Activated CD4-positive, alpha-beta T cell treated with anti-CD3 and anti-CD28 coated beads for 48 hours (primary cell): ENCODE measurements at regions not wholly inside any gene's neighbourhood (a gene's known extent, or its start where the extent isn't known, plus 50 kb on each side); places are given as distances from the start of the nearest gene placed in this dataset.

Experiments used
- DNase-seq: peaks from one replicate; pipeline ENCODE4 v3.0.0-alpha.2; 2020

DNA sequence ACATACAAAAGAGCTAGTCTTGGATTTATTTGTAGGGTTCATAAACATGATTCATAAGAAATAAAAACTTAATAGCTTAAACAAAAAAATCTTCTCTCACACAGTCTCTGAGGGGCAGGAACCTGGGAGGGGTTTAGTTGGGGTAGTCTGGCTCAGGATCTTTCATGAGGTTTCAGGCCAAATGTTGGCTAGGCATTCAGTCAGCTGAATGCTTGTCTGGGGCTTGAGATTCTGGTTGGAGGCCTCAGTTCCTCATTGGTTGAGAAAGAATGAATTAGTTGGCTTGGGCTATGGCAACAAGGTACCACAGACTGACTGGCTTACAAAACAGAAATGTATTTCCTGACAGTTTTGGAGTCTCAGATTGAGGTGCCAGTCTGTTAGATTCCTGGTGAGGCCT, 74.3 kb downstream of the ANKRD7 start:
- no peak for DNase-seq

DNA sequence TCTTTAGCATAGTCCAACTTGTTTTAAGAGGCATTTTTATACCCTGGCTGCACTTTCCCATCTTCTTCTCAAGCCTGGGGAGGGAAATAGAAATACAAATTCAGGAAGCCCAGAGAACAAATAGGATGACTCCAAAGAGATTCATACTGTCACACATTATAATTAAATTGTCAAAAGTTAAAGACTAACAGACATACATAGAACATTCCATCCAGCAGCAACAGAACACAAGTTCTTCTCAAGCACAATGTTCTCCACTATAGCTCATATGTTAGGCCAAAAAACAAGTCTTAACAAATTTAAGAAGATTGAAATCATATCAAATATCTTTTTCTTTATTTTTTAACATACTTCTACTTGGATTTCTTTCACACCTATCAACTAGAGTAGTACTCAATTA, 75.7 kb downstream of the ANKRD7 start:
- no peak for DNase-seq

DNA sequence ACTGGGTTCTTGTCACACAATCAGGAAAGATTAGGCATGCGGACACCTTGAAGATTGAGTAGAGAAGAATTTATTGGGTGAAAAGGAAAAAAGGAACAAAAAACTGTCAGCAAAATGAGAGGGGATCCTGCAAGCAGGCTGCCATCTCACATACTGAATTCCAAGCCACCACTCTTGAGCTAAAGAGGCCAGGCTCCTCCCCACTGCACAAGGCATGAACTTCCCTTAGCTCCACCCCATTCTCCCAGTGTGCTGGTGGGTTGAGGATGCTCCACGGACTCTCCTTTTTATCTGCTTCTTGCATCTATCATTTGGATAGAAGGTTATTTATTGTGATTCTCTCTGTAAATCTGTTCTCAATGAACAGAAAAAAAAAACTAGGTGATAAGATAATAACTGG, 79.6 kb downstream of the ANKRD7 start:
- no peak for DNase-seq

DNA sequence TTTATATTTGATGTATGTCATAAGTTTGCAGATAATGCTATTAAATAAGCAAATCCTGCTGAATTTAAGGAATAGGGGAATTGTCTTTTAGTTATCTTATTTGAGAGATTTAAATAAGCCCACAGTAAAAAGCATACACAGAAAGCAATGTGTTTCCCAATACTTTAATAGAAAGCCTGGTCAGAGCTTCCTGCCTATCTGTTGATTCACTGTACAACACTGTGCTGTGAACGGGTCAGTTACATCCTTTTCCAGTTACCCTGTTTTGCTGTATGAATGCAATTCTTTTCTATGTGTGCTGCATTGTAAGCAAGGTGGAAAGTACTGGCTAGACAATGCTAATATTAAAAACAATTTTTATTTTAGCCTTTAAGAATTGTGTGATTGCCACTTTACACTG, 81.2 kb downstream of the ANKRD7 start:
- DNase-seq, result no peak

DNA sequence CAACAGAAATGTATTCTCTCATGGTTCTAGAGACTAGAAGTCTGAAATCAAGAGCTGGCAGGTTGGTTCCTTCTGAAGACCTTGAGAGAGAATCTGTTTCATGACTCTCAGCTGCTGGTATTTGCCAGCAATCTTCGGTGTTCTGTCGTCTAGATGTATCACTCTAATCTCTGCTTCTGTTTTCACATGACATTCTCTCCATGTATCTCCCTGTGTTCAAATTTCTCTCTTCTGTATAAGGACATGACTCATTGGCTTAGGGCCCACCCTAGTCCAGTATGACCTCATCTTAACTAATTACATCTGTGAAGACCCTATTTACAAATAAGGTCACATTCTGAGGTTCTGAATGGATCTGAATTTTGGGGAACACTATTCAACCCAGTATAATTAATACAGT, 82.3 kb downstream of the ANKRD7 start:
- DNase-seq, result no peak

DNA sequence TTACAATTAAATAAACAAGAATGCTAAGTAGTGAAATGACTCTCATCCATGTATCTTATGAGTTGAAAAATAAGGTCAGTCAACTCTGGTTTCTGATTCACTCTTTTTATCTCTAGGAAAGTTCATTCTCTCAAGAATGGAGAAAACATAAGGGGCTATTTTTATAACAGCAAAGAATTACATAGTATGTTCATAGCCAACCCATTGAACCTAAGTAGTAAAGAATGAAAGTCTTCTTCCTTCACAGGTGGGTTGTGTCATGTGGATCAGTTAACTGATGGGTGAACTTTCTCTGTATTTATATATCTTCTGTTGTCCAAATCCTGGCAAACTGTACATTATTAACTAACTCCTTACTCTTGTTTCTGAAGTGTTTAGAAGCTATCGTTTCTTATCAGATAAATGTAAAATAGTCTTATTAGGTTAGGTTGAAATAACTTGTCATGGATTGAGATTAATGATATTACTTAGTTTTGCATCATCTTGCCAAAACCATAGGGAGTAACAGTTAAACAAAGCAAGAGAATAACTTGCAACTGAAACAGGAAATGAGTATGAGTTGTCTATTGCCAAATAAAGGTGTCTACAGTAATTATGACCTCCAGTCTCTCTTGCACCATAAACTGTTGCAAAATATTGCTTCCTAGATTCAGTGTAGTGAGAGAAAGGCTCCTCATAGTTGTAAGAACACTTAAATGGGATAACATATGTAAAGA, 86.8 kb downstream of the ANKRD7 start:
- DNase-seq, result no peak

DNA sequence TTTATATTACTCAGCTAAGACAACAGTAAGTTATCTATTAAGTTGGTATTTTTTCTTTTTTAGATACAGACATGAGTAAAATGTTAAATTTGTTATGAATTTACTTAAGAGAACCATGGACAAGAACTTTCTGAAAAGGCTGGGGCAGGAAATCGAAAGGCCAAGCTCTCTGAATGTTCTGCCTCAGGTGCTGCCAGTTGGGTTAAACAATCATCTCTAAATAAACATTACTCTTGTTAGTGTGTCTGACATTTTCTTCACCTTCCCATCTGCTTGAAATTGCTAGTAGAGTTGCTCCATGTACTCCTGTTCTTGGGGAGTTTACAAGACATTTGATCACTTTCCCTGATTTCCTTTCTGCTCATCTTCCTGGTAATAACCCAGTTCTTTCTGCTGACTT, 87.5 kb downstream of the ANKRD7 start:
- no peak for DNase-seq

DNA sequence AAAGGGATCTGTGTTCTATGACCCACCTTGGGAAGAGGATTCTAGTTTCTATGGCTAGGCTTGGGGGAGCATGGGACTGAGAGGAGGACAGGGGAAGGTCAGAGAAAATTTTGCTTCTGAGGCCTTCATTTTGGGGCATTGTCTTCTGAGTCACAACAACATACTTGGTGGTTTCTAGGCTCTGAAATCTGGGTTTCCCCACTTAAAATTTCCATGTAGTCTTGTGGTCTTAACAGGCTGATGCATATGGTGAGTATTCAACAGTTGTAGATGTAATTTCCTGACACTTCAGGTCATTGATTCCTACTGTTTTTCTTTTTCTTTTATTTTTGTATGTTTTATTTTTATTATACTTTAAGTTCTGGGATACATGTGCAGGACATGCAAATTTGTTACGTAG, 88.5 kb downstream of the ANKRD7 start:
- no peak for DNase-seq

DNA sequence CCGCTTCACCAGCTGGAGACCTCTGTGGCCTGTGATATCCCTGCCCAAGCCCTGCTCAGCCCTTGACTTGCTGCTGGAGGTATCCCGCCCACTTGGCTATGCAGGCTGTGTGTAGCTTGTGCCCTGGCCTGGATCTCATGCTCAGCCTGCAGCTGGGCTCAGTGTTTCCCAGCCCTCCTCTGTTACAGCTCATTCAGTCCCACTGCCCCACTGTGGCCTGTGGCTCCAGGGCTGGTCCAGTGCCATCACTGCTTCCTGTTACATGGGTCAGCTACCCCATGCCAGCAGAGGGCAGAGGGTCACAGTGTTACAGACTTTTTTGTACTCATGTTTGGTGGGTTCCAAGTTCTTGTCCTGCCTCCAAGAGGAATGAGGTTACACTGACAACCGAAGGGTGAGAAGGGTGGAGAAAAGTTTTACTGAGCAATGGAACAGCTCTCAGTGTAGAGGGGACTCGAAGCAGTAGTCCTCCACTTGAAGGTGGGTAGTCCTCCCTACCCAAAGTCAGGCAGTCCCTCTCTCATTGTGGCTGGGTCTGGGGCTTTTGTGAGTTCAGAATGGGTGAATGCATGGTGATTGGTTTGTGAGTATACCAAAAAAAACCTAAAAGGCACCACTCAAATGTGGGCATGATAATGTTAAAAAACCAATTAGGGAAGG, 100.4 kb downstream of the ANKRD7 start:
- DNase-seq, result no peak

DNA sequence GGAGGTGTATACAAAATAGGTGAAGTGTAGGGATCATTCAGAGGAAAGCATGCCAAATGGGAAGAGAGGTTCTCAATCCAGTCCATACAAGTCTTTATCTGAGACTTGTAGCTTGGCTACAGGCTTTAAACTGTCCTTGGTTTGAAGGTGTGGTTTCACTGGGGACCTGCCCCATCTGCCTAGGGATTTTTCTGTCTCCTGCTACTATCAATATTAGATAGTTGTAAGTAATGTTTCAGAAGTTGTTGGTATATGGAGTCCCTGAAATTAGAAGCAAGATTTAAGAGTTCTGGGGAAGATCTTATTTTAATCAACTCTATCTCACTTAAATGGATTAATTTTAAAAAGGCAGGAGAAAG, 100.9 kb downstream of the ANKRD7 start:
- no peak for DNase-seq

DNA sequence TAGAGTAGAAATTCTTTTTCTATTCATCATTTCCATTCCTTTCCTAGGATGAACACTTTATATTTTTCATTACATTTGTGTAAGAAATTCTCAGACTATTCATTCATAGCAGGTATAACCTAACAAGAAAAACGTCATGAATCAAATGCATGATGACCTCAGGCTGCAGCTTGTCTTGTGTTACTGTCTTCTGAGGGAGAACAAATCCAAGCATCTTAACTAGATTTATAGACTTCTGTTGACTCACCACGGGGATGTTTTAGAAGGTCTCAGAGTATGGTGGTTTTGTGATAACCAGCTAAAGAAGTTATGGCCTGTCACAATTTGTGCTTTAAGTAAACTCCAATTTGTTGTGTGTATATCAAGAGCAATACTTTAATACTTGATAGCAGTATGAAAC, 102.7 kb downstream of the ANKRD7 start:
- no peak for DNase-seq

DNA sequence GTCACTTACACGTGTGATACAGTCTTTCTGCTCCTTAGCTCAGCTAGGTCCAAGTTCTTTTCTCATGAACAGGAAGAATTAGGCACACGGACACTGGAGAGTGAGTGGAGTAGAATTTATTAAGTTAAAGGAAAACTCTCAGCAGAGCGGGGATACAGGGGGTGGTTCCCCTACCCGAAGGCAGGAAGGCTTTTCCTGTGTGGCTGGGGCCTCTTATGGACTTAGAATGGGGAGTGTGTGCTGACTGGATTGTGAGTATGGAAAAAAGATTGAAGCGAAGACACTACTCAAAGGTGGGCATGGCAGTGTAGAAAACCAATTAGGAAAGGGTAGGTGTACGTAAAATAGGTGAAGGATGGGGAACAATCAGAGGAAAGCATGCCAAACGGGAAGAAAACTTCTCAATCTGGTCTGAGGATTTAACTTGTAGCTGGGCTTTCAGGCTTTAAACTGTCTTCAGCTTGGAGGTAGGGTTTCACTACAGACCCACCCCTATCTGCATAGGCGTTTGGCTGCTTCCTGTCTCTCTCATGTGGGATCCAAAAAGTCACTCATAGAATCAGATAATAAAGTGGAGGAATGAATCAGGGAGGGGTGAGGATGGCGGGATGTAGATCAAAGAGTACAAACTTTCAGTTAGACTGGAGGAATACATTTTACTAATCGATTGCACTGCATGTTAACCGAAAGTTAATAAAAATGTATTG, 104.2 kb downstream of the ANKRD7 start:
- DNase-seq, result no peak

DNA sequence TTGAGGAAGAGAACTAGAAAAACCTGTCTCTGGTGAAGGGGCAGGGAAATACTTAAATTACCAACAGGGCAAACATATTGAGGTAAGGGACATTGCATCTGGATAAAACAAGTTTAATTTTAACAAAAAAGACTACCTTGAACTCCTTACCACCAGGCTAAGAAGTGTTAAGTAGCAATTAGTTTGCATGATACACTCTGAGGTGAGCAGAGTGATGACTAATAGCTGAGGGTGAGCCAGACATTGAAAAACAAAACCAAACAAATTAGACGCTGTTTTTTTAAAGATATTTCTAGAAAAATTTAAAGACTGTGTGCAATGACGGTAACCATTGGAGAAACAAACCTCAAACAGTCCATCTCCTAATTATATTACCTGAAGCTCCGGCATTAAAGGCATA, 105.9 kb downstream of the ANKRD7 start:
- no peak for DNase-seq

DNA sequence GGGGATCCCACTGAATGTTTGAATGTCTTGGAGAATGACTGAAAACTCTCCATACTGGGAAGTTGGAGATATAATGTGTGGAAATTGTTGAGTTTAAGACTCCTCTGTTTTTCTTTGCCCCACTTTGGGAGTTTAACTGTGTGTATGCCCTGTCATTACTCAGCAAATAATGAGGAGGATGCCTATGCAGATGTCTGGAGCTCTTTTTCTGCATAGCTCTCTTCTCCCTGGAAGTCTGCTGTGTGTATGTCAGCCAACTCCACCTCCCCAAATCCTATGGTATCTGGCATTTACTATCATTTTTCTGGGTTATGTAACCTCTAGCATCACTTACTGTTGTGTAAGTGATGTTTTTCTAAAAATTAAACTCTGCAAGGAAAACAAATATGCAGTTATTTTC, 122.2 kb downstream of the ANKRD7 start:
- no peak for DNase-seq

DNA sequence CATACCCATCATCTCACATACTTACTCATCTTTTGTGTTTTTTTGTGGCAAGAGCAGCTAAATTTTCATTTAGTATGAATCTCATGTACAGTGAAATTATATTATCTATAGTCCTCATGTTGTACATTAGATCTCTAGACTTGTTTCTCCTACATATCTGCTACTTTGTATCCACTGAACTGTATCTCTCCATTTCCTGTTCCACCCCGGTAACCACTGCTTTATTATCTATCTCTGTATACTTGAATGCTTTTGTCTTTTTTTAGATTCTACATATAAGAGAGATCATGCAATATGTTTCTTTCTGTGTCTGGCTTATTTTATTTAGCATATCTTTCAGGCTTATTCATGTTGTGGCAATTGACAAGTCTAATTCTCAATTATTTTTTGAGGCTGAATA, 125.1 kb downstream of the ANKRD7 start:
- no peak for DNase-seq

DNA sequence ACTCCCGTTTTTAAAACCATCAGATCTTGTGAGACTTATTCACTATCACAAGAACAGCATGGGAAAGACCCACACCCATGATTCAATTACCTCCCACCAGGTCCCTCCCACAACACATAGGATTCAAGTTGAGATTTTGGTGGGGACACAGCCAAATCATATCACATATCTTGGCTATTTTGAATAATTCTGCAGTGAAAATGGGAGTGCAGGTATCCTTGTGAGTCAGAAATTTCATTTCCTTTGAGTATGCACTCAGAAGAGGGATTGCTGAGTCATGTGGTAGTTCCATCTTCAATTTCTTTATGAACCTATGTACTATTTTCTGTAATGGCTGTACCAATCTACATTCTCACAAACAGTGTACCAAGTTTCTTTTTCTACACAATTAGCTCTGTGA, 125.8 kb downstream of the ANKRD7 start:
- DNase-seq, result no peak

DNA sequence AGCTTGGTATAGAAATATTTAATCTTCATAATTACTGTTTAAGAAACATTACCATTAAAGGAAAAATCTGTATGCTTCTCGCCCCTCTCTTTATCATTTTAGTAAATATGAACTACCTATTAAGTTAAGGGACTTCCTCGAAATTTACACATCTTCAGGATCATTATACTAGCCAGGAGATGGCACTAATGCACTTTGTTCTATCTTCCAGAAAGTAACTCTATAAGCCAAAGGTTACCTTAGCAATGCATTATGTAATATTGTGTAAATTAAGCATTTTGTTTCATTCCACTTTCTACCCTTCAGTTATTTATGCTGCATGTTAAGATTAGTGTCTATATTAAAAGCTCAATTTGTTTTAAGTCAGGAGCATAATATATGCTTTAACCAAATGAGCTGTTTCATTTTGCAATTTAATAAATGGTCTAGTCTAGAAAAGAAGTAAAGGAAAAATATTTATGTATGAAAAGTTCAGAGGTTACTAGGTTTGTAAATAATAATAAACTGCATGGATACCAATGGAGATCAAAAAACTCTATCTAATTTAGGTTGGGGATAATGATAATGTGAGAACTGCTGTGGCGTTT, 128.5 kb downstream of the ANKRD7 start:
- DNase-seq, result no peak

DNA sequence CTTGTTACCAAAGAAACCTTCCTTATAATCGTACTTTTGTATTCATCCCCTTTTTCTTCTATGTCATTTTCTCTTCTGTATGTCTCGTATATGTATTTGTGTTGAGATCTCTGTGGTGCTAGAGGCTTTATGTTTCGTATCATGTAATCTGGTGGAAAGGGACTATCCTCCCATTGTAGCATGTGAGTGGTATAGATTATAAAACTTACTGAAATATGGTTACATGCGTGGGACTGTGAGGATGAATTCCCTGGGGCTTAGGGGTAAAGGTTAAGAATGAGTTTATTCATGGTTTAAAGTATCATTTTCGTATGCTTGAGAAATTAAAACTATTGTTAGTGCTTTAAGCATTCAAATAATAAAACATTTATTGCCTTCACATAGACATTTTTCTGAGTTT, 141.9 kb downstream of the ANKRD7 start:
- DNase-seq, result no peak

DNA sequence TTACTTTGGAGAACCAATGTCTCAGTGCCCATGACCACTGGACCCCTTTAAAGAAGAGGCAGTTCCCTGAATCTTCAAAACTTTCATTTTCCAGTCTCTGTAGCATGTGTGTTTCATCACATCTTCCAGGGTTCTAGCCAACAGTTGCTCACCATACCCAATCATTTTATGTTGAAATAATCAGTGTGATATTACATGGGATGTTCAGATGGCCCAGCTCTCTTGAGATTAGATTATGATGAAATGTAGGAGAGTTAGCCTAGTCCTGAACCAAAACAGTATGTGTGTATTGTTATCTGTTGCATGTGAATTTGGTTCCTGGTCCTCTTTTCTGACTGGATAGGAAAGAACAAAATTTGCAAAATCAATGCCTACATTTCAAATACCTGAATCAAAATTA, 144.5 kb downstream of the ANKRD7 start:
- DNase-seq, result no peak

DNA sequence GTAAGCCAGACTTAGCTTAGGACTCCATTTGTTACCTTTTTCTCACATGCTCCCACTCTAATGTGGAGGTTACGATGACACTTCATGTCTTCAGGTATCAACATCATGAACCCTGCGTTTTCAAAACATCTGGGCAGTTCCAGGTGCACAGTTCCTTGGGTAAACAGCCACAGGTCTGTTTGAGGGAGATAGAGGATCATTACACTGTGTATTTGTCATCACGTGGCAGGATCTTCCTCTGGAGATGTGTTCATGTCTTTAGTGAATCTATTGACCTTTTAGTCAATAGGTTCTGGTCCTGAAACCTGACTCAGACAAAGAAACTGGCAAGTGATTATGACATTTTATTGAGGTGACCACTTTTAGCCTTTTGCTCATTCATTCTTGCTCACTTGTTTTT, 145.5 kb downstream of the ANKRD7 start:
- no peak for DNase-seq

DNA sequence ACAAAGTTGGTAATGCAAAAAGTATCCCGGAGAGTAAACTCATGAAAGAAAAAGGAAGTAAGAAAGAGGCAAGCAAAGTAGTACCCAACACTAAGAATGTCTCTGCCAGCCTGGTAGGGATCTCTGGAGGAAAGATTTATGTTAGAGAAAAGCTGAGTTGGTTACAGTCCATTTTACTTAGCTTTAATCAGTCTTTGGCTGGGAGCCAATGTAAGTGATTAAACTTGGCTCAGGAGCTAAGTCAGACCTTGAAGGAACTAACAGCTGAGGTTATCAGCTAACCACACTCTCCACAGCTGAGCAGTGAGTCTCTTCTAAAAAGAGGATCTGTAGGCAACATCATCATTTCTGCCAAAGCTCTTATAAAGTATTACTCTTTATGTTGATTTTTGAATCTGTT, 148.0 kb downstream of the ANKRD7 start:
- no peak for DNase-seq

DNA sequence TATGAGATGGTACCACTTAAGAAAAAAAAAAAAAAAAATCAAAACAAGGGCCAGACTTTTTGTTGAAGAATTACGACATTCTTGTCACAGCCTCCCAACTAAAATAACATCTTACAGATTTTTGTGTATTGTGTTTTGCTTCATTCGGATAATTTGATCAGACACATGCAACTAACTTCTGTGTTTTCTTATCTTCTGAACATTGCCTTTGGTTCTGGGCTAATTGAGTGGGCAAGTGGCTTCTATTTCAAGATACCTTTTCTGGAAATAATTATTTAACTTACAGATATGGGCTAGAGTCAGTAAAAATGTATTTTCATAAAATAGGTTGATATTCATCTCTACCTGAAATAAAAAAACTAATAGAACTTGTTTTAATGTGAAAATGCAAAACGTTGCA, 165.1 kb downstream of the ANKRD7 start:
- DNase-seq, result no peak

DNA sequence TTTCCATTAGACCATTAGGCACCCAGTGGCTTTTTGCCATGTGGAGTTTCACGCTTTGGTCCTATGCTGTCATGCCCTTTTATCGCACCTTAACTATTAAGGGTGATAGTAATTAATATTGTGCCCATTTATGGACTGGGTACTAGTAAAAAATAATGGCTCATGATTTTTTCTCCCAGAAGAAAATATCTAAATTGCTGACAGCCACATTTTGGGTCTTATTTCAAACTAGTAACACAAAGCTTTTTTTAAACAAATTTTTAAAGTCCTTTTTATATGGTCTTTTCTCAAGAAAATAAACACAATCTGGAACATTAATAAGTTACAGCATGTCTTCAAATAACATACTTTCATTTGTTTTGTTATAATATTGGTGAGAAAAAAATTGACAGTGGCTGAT, 179.7 kb downstream of the ANKRD7 start:
- no peak for DNase-seq

DNA sequence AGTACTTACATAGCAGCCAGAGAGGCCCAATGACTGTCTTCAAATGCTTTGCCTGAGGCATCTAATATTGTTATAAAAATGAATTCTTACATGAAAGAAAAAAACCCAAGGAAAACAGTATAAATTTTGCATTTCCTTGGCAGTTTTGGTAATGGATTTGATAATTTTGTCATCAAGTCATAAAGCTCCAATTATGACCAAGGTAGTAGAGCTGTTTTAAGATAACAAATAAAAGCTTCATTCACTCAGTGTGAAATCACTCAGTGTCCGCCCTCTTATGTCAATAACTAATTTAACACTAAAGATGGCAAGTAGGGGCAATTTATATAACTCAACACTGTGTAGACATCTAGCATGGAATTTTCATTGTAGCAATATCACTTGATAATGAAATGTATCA, 193.9 kb downstream of the ANKRD7 start:
- DNase-seq, result no peak
